GM23338 (cell line): ENCODE measurements at regions not wholly inside any gene's neighbourhood (a gene's known extent, or its start where the extent isn't known, plus 50 kb on each side); places are given as distances from the start of the nearest gene placed in this dataset.

ENCODE experiments used
- ATAC-seq: fragments of 200-7000 bp; cut with Tn5 transposase; 3 replicates; pipeline ENCODE4 v1.9.1; 2020
- DNase-seq: peaks from one replicate; pipeline ENCODE4 v3.0.0-alpha.2; 2015; ENCODE audit warnings: low spot score
- H2AFZ ChIP-seq: fragments of 200-600 bp; sonication (generic); 2 replicates; pipeline ENCODE4 v1.8.0; 2016; ENCODE audit warnings: antibody characterized with exemption, mild to moderate bottlenecking, moderate library complexity
- H3F3A ChIP-seq: fragments of 200-600 bp; sonication (generic); replicated peaks from 2 replicates; pipeline ENCODE4 v1.8.0; 2017; ENCODE audit warnings: antibody characterized with exemption, mixed run types, low read depth
- H3K27ac ChIP-seq: fragments of 200-600 bp; sonication (generic); 2 replicates; pipeline ENCODE4 v1.6.1; 2016; ENCODE audit warnings: low read depth
- H3K27me3 ChIP-seq: fragments of 200-600 bp; sonication (generic); 2 replicates; pipeline ENCODE4 v1.8.0; 2016; ENCODE audit warnings: mild to moderate bottlenecking, mixed run types, moderate library complexity; ENCODE audit not compliant: insufficient read depth
- H3K36me3 ChIP-seq: fragments of 200-600 bp; sonication (generic); 2 replicates; pipeline ENCODE4 v1.8.0; 2016; ENCODE audit warnings: mild to moderate bottlenecking; ENCODE audit not compliant: insufficient read depth
- H3K4me1 ChIP-seq: fragments of 200-600 bp; sonication (generic); 2 replicates; pipeline ENCODE4 v1.8.0; 2016; ENCODE audit warnings: mild to moderate bottlenecking, moderate library complexity; ENCODE audit not compliant: insufficient read depth
- H3K4me2 ChIP-seq: fragments of 200-600 bp; sonication (generic); 2 replicates; pipeline ENCODE4 v1.7.1; 2017; ENCODE audit warnings: mixed run types
- H3K4me3 ChIP-seq: fragments of 200-600 bp; sonication (generic); 2 replicates; pipeline ENCODE4 v1.6.1; 2016; ENCODE audit warnings: mixed run types
- H3K79me2 ChIP-seq: fragments of 200-600 bp; sonication (generic); replicated peaks from 2 replicates; pipeline ENCODE4 v1.8.0; 2017; ENCODE audit warnings: mild to moderate bottlenecking; ENCODE audit not compliant: insufficient read depth
- H3K9me2 ChIP-seq: fragments of 200-600 bp; sonication (generic); 2 replicates; pipeline ENCODE4 v1.8.0; 2017; ENCODE audit not compliant: insufficient read depth
- H4K20me1 ChIP-seq: fragments of 200-600 bp; sonication (generic); replicated peaks from 2 replicates; pipeline ENCODE4 v1.8.0; 2017; ENCODE audit warnings: mild to moderate bottlenecking; ENCODE audit not compliant: insufficient read depth
- H3K27ac Mint-ChIP-seq: 2 replicates; pipeline ENCODE4 v1.8.0; 2020; ENCODE audit warnings: inconsistent platforms, mild to moderate bottlenecking, moderate library complexity, mixed read lengths
- H3K27me3 Mint-ChIP-seq: 3 replicates; pipeline ENCODE4 v1.8.0; 2022; ENCODE audit warnings: low read depth, mild to moderate bottlenecking, moderate library complexity, mixed read lengths, inconsistent platforms; ENCODE audit not compliant: insufficient read depth, poor library complexity
- H3K36me3 Mint-ChIP-seq: 3 replicates; pipeline ENCODE4 v1.8.0; 2021; ENCODE audit warnings: low read depth, mild to moderate bottlenecking, inconsistent platforms, moderate library complexity, mixed read lengths
- H3K4me1 Mint-ChIP-seq: 3 replicates; pipeline ENCODE4 v1.8.0; 2020; ENCODE audit warnings: mild to moderate bottlenecking, inconsistent platforms, mixed read lengths
- H3K4me3 Mint-ChIP-seq: 3 replicates; pipeline ENCODE4 v1.8.0; 2021; ENCODE audit warnings: moderate library complexity, mild to moderate bottlenecking, inconsistent platforms, mixed read lengths
- H3K9me3 Mint-ChIP-seq: 3 replicates; pipeline ENCODE4 v1.8.0; 2020; ENCODE audit warnings: moderate library complexity, mild to moderate bottlenecking, inconsistent platforms, mixed read lengths
- CREB1 ChIP-seq: fragments of 250-450 bp; sonication (Bioruptor Pico); IDR thresholded peaks from 2 replicates; pipeline ENCODE4 v1.5.0; 2020; ENCODE audit warnings: low read depth, mild to moderate bottlenecking, moderate library complexity
- EZH2 ChIP-seq: fragments of 200-600 bp; sonication (generic); IDR thresholded peaks from one replicate; pipeline ENCODE4 v1.8.0; 2017; ENCODE audit warnings: antibody characterized with exemption, mild to moderate bottlenecking, low read depth; ENCODE audit not compliant: unreplicated experiment
- EZH2phosphoT487 ChIP-seq: fragments of 200-600 bp; sonication (generic); IDR thresholded peaks from one replicate; pipeline ENCODE4 v1.8.1; 2018; ENCODE audit warnings: antibody characterized with exemption; ENCODE audit not compliant: unreplicated experiment
- JUNB ChIP-seq: IDR thresholded peaks from one replicate; pipeline ENCODE4 v1.6.1; 2016; ENCODE audit warnings: antibody characterized with exemption; ENCODE audit not compliant: unreplicated experiment
- NANOG ChIP-seq: IDR thresholded peaks from 2 replicates; pipeline ENCODE4 v1.6.1; 2016; ENCODE audit warnings: antibody characterized with exemption, borderline replicate concordance
- POLR2AphosphoS5 ChIP-seq: IDR thresholded peaks from 2 replicates; pipeline ENCODE4 v1.6.1; 2016; ENCODE audit warnings: antibody characterized with exemption, low read depth
- STAT1 ChIP-seq: IDR thresholded peaks from one replicate; pipeline ENCODE4 v1.6.1; 2016; ENCODE audit warnings: antibody characterized with exemption; ENCODE audit not compliant: unreplicated experiment
- ZNF114 ChIP-seq: fragments of 250-450 bp; sonication (Bioruptor Pico); IDR thresholded peaks from 2 replicates; pipeline ENCODE4 v1.5.0; 2020; ENCODE audit warnings: mild to moderate bottlenecking, moderate library complexity
- ZNF331 ChIP-seq: fragments of 250-450 bp; sonication (Bioruptor Pico); IDR thresholded peaks from 2 replicates; pipeline ENCODE4 v1.5.0; 2020; ENCODE audit warnings: low read depth, mild to moderate bottlenecking, moderate library complexity
- TF ChIP-seq, protein P1 (sequence below): IDR thresholded peaks from 2 replicates; pipeline ENCODE4 v1.6.1; 2016; ENCODE audit warnings: antibody characterized with exemption
- TF ChIP-seq, protein P2 (sequence below): fragments of 250-450 bp; sonication (Bioruptor Pico); IDR thresholded peaks from 2 replicates; pipeline ENCODE4 v1.5.0; 2020; ENCODE audit warnings: mild to moderate bottlenecking, moderate library complexity
- TF ChIP-seq, protein P3 (sequence below), 2 experiments: fragments of 200-600 bp in 1 of 2; sonication (generic) in 1 of 2; conservative IDR thresholded peaks; 2 replicates each; pipeline versions ENCODE4 v1.5.1 to v1.6.1; 2016 to 2017; ENCODE audit warnings: antibody characterized with exemption in 2 of 2, low read depth in 2 of 2, mild to moderate bottlenecking in 2 of 2, moderate library complexity in 1 of 2
- TF ChIP-seq, protein P4 (sequence below): IDR thresholded peaks from one replicate; pipeline ENCODE4 v1.6.1; 2018; ENCODE audit warnings: antibody characterized with exemption; ENCODE audit not compliant: unreplicated experiment

DNA sequence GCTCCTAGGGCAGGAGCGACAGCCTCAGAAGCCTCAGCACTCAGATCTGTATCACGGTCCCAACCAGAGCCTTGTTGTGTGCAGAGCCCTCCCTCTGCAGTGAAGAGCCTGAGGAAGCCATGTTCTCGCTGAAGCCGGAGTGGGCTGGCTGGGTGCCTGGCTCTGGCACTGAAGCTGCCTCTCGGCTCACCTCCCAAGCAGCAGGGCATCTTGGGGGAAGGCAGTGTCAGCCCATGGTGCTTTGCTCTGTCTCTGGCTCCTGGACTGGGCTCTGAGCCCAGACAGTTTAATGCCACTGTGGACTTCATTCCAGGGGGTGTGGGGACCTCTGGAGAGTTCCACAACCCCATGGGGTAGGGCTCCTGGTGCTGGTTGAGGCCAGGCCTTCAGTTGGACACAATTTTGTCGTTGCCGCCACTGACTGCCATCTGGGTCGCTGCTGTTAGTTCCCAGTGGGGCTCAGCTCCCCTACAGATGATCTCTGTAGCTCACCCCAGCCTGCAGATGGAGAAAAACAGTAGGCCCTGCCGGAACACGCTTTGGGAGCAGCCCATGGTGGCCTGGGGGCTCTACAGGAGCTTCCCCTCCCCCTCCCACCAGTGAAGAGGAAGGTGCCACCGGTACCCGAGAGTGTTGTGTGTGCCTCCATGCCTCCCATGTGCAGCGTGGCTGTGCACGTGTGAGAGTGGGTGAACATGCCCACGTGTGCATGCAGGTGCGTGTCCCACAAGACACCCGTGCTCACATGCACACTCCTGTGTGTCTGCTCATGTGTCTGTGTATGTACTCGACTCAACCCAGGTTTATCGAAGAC is 86.5 kb upstream of the B3GAT1 start:
- Mint-ChIP-seq H3K27me3 (peaks cover 1% of the 10 kb centered on the region), H3K9me3 (peaks cover 10% of the 10 kb centered on the region; the same call in 2 of the 3 replicates), H3K4me3 (no peak overlapping the region), H3K36me3 (peaks cover 7% of the 10 kb centered on the region; the same call in 1 of the 3 replicates), H3K4me1 (peaks cover 20% of the 10 kb centered on the region), H3K27ac (no peak overlapping the region)
- H3K4me1 ChIP-seq: peaks cover 10% of the 10 kb centered on the region
- DNase-seq (no peak), ATAC-seq (no peak)
- H3K27me3 ChIP-seq: no peaks in the 10 kb centered on the region
- no peak overlapping the region for H3K4me3 ChIP-seq
- TF ChIP-seq, protein P1, sequence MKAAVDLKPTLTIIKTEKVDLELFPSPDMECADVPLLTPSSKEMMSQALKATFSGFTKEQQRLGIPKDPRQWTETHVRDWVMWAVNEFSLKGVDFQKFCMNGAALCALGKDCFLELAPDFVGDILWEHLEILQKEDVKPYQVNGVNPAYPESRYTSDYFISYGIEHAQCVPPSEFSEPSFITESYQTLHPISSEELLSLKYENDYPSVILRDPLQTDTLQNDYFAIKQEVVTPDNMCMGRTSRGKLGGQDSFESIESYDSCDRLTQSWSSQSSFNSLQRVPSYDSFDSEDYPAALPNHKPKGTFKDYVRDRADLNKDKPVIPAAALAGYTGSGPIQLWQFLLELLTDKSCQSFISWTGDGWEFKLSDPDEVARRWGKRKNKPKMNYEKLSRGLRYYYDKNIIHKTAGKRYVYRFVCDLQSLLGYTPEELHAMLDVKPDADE: no peak
- TF ChIP-seq NANOG: no peak
- TF ChIP-seq POLR2AphosphoS5: no peak
- TF ChIP-seq CREB1: no peak
- TF ChIP-seq, protein P2, sequence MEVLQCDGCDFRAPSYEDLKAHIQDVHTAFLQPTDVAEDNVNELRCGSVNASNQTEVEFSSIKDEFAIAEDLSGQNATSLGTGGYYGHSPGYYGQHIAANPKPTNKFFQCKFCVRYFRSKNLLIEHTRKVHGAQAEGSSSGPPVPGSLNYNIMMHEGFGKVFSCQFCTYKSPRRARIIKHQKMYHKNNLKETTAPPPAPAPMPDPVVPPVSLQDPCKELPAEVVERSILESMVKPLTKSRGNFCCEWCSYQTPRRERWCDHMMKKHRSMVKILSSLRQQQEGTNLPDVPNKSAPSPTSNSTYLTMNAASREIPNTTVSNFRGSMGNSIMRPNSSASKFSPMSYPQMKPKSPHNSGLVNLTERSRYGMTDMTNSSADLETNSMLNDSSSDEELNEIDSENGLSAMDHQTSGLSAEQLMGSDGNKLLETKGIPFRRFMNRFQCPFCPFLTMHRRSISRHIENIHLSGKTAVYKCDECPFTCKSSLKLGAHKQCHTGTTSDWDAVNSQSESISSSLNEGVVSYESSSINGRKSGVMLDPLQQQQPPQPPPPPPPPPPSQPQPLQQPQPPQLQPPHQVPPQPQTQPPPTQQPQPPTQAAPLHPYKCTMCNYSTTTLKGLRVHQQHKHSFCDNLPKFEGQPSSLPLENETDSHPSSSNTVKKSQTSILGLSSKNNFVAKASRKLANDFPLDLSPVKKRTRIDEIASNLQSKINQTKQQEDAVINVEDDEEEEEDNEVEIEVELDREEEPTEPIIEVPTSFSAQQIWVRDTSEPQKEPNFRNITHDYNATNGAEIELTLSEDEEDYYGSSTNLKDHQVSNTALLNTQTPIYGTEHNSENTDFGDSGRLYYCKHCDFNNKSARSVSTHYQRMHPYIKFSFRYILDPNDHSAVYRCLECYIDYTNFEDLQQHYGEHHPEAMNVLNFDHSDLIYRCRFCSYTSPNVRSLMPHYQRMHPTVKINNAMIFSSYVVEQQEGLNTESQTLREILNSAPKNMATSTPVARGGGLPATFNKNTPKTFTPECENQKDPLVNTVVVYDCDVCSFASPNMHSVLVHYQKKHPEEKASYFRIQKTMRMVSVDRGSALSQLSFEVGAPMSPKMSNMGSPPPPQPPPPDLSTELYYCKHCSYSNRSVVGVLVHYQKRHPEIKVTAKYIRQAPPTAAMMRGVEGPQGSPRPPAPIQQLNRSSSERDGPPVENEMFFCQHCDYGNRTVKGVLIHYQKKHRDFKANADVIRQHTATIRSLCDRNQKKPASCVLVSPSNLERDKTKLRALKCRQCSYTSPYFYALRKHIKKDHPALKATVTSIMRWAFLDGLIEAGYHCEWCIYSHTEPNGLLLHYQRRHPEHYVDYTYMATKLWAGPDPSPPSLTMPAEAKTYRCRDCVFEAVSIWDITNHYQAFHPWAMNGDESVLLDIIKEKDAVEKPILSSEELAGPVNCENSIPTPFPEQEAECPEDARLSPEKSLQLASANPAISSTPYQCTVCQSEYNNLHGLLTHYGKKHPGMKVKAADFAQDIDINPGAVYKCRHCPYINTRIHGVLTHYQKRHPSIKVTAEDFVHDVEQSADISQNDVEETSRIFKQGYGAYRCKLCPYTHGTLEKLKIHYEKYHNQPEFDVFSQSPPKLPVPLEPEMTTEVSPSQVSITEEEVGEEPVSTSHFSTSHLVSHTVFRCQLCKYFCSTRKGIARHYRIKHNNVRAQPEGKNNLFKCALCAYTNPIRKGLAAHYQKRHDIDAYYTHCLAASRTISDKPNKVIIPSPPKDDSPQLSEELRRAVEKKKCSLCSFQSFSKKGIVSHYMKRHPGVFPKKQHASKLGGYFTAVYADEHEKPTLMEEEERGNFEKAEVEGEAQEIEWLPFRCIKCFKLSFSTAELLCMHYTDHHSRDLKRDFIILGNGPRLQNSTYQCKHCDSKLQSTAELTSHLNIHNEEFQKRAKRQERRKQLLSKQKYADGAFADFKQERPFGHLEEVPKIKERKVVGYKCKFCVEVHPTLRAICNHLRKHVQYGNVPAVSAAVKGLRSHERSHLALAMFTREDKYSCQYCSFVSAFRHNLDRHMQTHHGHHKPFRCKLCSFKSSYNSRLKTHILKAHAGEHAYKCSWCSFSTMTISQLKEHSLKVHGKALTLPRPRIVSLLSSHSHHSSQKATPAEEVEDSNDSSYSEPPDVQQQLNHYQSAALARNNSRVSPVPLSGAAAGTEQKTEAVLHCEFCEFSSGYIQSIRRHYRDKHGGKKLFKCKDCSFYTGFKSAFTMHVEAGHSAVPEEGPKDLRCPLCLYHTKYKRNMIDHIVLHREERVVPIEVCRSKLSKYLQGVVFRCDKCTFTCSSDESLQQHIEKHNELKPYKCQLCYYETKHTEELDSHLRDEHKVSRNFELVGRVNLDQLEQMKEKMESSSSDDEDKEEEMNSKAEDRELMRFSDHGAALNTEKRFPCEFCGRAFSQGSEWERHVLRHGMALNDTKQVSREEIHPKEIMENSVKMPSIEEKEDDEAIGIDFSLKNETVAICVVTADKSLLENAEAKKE (CRISPR knock-in tag): no peak
- TF ChIP-seq EZH2: no peak
- TF ChIP-seq ZNF331: no peak
- TF ChIP-seq ZNF114 (CRISPR knock-in tag): no peak
- TF ChIP-seq, protein P3, sequence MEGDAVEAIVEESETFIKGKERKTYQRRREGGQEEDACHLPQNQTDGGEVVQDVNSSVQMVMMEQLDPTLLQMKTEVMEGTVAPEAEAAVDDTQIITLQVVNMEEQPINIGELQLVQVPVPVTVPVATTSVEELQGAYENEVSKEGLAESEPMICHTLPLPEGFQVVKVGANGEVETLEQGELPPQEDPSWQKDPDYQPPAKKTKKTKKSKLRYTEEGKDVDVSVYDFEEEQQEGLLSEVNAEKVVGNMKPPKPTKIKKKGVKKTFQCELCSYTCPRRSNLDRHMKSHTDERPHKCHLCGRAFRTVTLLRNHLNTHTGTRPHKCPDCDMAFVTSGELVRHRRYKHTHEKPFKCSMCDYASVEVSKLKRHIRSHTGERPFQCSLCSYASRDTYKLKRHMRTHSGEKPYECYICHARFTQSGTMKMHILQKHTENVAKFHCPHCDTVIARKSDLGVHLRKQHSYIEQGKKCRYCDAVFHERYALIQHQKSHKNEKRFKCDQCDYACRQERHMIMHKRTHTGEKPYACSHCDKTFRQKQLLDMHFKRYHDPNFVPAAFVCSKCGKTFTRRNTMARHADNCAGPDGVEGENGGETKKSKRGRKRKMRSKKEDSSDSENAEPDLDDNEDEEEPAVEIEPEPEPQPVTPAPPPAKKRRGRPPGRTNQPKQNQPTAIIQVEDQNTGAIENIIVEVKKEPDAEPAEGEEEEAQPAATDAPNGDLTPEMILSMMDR (conservative IDR thresholded peaks at IDR 0.05; ENCODE audit: low read depth in 2 of 2): no peak
- TF ChIP-seq, protein P4, sequence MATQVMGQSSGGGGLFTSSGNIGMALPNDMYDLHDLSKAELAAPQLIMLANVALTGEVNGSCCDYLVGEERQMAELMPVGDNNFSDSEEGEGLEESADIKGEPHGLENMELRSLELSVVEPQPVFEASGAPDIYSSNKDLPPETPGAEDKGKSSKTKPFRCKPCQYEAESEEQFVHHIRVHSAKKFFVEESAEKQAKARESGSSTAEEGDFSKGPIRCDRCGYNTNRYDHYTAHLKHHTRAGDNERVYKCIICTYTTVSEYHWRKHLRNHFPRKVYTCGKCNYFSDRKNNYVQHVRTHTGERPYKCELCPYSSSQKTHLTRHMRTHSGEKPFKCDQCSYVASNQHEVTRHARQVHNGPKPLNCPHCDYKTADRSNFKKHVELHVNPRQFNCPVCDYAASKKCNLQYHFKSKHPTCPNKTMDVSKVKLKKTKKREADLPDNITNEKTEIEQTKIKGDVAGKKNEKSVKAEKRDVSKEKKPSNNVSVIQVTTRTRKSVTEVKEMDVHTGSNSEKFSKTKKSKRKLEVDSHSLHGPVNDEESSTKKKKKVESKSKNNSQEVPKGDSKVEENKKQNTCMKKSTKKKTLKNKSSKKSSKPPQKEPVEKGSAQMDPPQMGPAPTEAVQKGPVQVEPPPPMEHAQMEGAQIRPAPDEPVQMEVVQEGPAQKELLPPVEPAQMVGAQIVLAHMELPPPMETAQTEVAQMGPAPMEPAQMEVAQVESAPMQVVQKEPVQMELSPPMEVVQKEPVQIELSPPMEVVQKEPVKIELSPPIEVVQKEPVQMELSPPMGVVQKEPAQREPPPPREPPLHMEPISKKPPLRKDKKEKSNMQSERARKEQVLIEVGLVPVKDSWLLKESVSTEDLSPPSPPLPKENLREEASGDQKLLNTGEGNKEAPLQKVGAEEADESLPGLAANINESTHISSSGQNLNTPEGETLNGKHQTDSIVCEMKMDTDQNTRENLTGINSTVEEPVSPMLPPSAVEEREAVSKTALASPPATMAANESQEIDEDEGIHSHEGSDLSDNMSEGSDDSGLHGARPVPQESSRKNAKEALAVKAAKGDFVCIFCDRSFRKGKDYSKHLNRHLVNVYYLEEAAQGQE: no peak
- no peak for TF ChIP-seq JUNB
- no peak for TF ChIP-seq STAT1
- no peak for TF ChIP-seq EZH2phosphoT487
- no peaks in the 10 kb centered on the region for H3K79me2 ChIP-seq
- H2AFZ ChIP-seq: no peak overlapping the region
- no peak overlapping the region for H3K4me2 ChIP-seq
- no peaks in the 10 kb centered on the region for H3K9me2 ChIP-seq
- H4K20me1 ChIP-seq: no peaks in the 10 kb centered on the region
- H3K27ac ChIP-seq: no peak overlapping the region
- H3K36me3 ChIP-seq: no peaks in the 10 kb centered on the region
- H3F3A ChIP-seq: no peaks in the 10 kb centered on the region
